ENCODE measurements at regions not wholly inside any gene's neighbourhood (a gene's known extent, or its start where the extent isn't known, plus 50 kb on each side); places are given as distances from the start of the nearest gene placed in this dataset.
"Not testable (repeated sequence)": the region's sequence is repeated elsewhere in the genome, so short reads cannot be mapped to it uniquely, and the experiment has no call there.

GRCh38 chr13:97727991-97728390 lies 225.5 kb upstream of the IPO5 start:
- no peak for DNase-seq

- DNase-seq = no peak
Observed at GRCh38 chr13:97736436-97736835, 217.0 kb upstream of the IPO5 start.

GRCh38 chr13:97742084-97742483 lies 211.4 kb upstream of the IPO5 start:
- DNase-seq = no peak

- DNase-seq = no peak
Observed at GRCh38 chr13:97743938-97744337, 209.5 kb upstream of the IPO5 start.

- DNase-seq = no peak
Observed at GRCh38 chr13:97746649-97747048, 206.8 kb upstream of the IPO5 start.

GRCh38 chr13:97749174-97749573 lies 204.3 kb upstream of the IPO5 start:
- DNase-seq = no peak

- DNase-seq = no peak
Observed at GRCh38 chr13:97751477-97751876, 202.0 kb upstream of the IPO5 start.

- DNase-seq = no peak
Observed at GRCh38 chr13:97752961-97753668, 200.4 kb upstream of the IPO5 start.

GRCh38 chr13:97753942-97754670 lies 199.4 kb upstream of the IPO5 start:
- DNase-seq = no peak

GRCh38 chr13:97757807-97758206 lies 195.7 kb upstream of the IPO5 start:
- DNase-seq = no peak

- DNase-seq = no peak
Observed at GRCh38 chr13:97758317-97758716, 195.2 kb upstream of the IPO5 start.

GRCh38 chr13:97761796-97762540 lies 191.5 kb upstream of the IPO5 start:
- no peak for DNase-seq

- no peak for DNase-seq
Observed at GRCh38 chr13:97766749-97767148, 186.7 kb upstream of the IPO5 start.

GRCh38 chr13:97768134-97768533 lies 185.3 kb upstream of the IPO5 start:
- no peak for DNase-seq

- not testable (repeated sequence) for DNase-seq
Observed at GRCh38 chr13:97770231-97770630, 183.2 kb upstream of the IPO5 start.

- DNase-seq = not testable (repeated sequence)
Observed at GRCh38 chr13:97772466-97772865, 181.0 kb upstream of the IPO5 start.

GRCh38 chr13:97774391-97775100 lies 178.9 kb upstream of the IPO5 start:
- not testable (repeated sequence) for DNase-seq

- DNase-seq = no peak
Observed at GRCh38 chr13:97780486-97780885, 173.0 kb upstream of the IPO5 start.

- DNase-seq = no peak
Observed at GRCh38 chr13:97781891-97782305, 171.6 kb upstream of the IPO5 start.

GRCh38 chr13:97786510-97786909 lies 167.0 kb upstream of the IPO5 start:
- DNase-seq = no peak

- DNase-seq = no peak
Observed at GRCh38 chr13:97797553-97797952, 155.9 kb upstream of the IPO5 start.

- no peak for DNase-seq
Observed at GRCh38 chr13:97798171-97798821, 155.2 kb upstream of the IPO5 start.

- DNase-seq = no peak
Observed at GRCh38 chr13:97798836-97799235, 154.6 kb upstream of the IPO5 start.

All from DMS79 treated with DMSO at 0.1 percent for 48 hours (cell line).